ENCODE measurements at regions not wholly inside any gene's neighbourhood (a gene's known extent, or its start where the extent isn't known, plus 50 kb on each side); places are given as distances from the start of the nearest gene placed in this dataset.
"Not testable (repeated sequence)": the region's sequence is repeated elsewhere in the genome, so short reads cannot be mapped to it uniquely, and the experiment has no call there.

DNA sequence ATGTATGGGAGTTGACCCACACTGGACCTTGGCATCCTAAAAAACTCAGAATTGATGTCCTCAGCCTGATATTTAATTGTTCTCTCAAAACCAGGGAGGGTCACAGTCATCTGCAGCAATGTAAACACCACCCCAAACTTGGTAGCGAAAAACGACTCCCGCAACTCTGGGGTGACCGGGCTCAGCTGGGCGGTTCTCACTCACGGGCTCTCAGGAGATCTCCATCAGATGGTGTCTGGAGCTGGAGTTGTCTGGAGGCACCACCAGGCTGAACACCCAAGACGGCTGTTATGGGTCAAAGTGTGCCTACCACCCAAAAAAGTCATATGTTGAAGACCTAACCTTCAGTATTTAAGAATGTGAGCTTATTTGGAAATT is 50.9 kb upstream of the NXT1 start:
- no peaks in the 10 kb centered on the region for H3K27me3 ChIP-seq (ENCODE audit: control insufficient read depth in 1 of 2, insufficient read depth in 2 of 2, low read length in 2 of 2)
- H3K36me3 ChIP-seq (ENCODE audit: control insufficient read depth in 1 of 2, insufficient read depth in 2 of 2, low read length in 2 of 2): no peaks in the 10 kb centered on the region
- H3K27ac ChIP-seq (ENCODE audit: low read depth, low read length): no peak overlapping the region
- H3K4me3 ChIP-seq (ENCODE audit: low read depth in 1 of 2, low read length in 2 of 2): no peak overlapping the region
- H3K9ac ChIP-seq (ENCODE audit: low read depth in 1 of 2, low read length in 2 of 2): no peak overlapping the region
- peaks cover 4 to 6% of the 10 kb centered on the region in 2 donors for H3K4me1 ChIP-seq (ENCODE audit: control insufficient read depth in 1 of 2, insufficient read depth in 2 of 2, low read length in 2 of 2)
- no peaks in the 10 kb centered on the region for H3K9me3 ChIP-seq (ENCODE audit: control insufficient read depth in 1 of 2, low read length in 2 of 2)

DNA sequence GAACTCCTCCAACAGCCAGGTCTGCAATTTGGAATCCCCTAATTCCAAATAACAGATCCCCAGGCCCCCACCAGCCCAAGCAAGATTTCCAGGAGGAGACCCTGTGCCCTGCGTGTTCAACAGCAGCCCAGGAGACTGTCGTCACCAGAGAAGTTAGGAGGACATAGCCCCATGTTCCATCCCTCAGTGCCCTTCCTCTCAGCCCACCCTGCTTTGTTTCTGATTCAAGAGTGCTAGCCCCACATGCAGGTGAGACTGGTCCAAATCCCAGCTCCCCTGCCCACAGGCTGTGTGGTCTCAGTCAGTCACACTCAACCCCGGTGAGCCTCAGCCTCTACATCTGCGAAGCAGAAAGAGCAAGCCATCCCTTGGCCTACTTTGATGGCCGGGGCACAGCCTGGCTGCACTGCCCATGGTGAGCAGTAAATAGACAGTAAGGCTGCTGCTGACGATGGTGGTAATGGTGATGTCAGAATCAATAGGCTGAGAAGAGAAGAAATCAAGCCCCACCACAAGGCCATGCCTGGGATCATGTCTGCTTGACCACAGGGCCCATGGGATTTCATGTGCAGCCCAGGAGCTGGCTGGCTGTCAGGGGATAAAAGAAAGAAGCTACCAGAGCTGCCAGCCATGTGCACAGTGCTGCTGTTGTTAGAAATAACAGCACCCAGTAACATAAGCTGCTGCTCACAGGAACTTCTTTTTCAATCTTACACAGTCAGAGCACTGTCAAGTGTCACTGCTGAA is 51.5 kb upstream of the NXT1 start:
- H3K27ac ChIP-seq (ENCODE audit: low read depth, low read length): no peak overlapping the region
- no peak overlapping the region for H3K9ac ChIP-seq (ENCODE audit: low read depth in 1 of 2, low read length in 2 of 2)
- H3K4me1 ChIP-seq (ENCODE audit: control insufficient read depth in 1 of 2, insufficient read depth in 2 of 2, low read length in 2 of 2): peaks cover 4 to 6% of the 10 kb centered on the region in 2 donors
- H3K4me3 ChIP-seq (ENCODE audit: low read depth in 1 of 2, low read length in 2 of 2): no peak overlapping the region
- no peaks in the 10 kb centered on the region for H3K36me3 ChIP-seq (ENCODE audit: control insufficient read depth in 1 of 2, insufficient read depth in 2 of 2, low read length in 2 of 2)
- no peaks in the 10 kb centered on the region for H3K9me3 ChIP-seq (ENCODE audit: control insufficient read depth in 1 of 2, low read length in 2 of 2)
- H3K27me3 ChIP-seq (ENCODE audit: control insufficient read depth in 1 of 2, insufficient read depth in 2 of 2, low read length in 2 of 2): no peaks in the 10 kb centered on the region

DNA sequence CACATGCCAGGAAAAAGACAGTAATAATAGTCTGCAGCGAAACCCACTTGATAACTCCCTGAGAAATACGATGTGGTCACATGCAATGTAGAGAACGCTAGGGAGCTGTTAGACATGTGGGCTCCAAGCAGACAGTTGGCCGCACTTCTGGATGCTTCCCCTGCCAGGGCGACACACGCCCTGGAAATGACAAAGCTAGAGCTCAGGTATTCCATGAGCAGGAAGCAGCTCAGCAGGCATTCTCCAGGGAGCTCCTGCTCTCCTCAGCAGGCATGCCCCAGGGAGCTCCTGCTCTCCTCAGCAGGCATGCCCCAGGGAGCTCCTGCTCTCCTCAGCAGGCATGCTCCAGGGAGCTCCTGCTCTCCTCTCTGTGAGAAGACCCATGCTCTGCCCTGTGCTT is 52.4 kb upstream of the NXT1 start:
- Histone ChIP-seq H3K27ac (ENCODE audit: low read depth, low read length) (no peak overlapping the region), H3K36me3 (ENCODE audit: control insufficient read depth in 1 of 2, insufficient read depth in 2 of 2, low read length in 2 of 2) (no peaks in the 10 kb centered on the region), H3K27me3 (ENCODE audit: control insufficient read depth in 1 of 2, insufficient read depth in 2 of 2, low read length in 2 of 2) (no peaks in the 10 kb centered on the region), H3K4me3 (ENCODE audit: low read depth in 1 of 2, low read length in 2 of 2) (no peak overlapping the region), H3K9me3 (ENCODE audit: control insufficient read depth in 1 of 2, low read length in 2 of 2) (no peaks in the 10 kb centered on the region), H3K4me1 (ENCODE audit: control insufficient read depth in 1 of 2, insufficient read depth in 2 of 2, low read length in 2 of 2) (peaks cover 4 to 6% of the 10 kb centered on the region in 2 donors), H3K9ac (ENCODE audit: low read depth in 1 of 2, low read length in 2 of 2) (no peak overlapping the region)

DNA sequence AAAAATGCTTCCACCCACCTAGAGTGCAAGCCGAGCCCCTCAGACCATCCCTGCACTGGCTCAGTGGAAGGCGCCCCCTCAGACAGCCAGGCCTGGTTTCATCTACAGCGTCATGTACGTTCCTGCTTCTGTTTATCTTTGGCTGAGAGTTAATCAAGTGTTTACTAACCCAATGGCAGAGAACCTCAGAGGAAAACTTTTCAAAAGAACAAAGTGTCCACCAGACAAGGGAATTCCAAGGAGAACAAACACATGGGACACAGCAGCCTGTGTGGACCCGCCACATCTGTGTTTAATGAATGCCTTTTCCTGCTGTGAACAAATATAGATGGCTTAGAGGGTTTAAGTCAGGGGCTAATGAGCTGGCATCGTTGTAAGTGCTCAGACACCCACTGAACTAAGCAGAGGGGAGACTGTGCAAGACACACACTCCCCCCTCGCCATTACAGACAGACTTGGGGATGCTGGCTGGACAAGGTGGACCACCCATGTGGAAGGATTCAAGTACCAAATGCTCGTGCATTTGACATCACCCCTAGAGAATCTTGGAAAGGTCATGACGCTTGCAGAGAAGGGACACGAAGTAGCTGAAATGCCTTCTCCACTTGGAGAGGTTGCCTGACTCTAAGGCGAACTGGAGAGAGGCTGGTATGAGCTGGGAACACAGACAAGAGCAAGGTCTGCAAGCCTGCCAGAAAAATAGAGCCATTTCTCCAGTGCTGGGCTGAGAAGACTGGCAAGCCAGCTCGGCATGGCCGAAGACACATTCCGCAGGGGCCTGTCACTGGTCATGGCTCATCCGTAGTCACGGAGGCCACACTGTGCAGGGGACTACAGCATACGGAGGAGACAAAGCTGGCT is 53.5 kb upstream of the NXT1 start:
- Histone ChIP-seq H3K27ac (ENCODE audit: low read depth, low read length) (no peak overlapping the region), H3K9me3 (ENCODE audit: control insufficient read depth in 1 of 2, low read length in 2 of 2) (no peaks in the 10 kb centered on the region), H3K4me3 (ENCODE audit: low read depth in 1 of 2, low read length in 2 of 2) (no peak overlapping the region), H3K9ac (ENCODE audit: low read depth in 1 of 2, low read length in 2 of 2) (no peak overlapping the region), H3K36me3 (ENCODE audit: control insufficient read depth in 1 of 2, insufficient read depth in 2 of 2, low read length in 2 of 2) (no peaks in the 10 kb centered on the region), H3K4me1 (ENCODE audit: control insufficient read depth in 1 of 2, insufficient read depth in 2 of 2, low read length in 2 of 2) (peaks cover 4 to 6% of the 10 kb centered on the region in 2 donors), H3K27me3 (ENCODE audit: control insufficient read depth in 1 of 2, insufficient read depth in 2 of 2, low read length in 2 of 2) (no peaks in the 10 kb centered on the region)

DNA sequence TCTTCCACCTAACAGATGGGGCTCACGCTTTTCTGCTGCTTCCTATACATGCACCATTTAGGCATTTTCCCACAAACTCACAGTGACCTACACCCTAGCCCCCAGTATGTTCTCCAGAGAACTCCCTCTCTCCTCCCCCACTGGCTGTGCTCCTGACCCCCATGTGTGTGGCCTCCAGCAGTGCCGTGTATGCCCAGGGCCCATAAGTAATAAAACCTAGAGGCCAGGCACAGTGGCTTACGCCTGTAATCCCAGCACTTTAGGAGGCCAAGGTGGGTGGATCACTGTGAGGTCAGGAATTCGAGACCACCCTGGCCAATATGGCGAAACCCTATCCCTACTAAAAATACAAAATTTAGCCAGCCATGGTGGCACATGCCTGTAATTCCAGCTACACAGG is 54.7 kb upstream of the NXT1 start:
- no peaks in the 10 kb centered on the region for H3K9me3 ChIP-seq (ENCODE audit: control insufficient read depth in 1 of 2, low read length in 2 of 2)
- H3K4me3 ChIP-seq (ENCODE audit: low read depth in 1 of 2, low read length in 2 of 2): no peak overlapping the region
- H3K27me3 ChIP-seq (ENCODE audit: control insufficient read depth in 1 of 2, insufficient read depth in 2 of 2, low read length in 2 of 2): no peaks in the 10 kb centered on the region
- no peaks in the 10 kb centered on the region for H3K36me3 ChIP-seq (ENCODE audit: control insufficient read depth in 1 of 2, insufficient read depth in 2 of 2, low read length in 2 of 2)
- H3K9ac ChIP-seq (ENCODE audit: low read depth in 1 of 2, low read length in 2 of 2): no peak overlapping the region
- H3K4me1 ChIP-seq (ENCODE audit: control insufficient read depth in 1 of 2, insufficient read depth in 2 of 2, low read length in 2 of 2): peaks cover 4 to 6% of the 10 kb centered on the region in 2 donors
- no peak overlapping the region for H3K27ac ChIP-seq (ENCODE audit: low read depth, low read length)

DNA sequence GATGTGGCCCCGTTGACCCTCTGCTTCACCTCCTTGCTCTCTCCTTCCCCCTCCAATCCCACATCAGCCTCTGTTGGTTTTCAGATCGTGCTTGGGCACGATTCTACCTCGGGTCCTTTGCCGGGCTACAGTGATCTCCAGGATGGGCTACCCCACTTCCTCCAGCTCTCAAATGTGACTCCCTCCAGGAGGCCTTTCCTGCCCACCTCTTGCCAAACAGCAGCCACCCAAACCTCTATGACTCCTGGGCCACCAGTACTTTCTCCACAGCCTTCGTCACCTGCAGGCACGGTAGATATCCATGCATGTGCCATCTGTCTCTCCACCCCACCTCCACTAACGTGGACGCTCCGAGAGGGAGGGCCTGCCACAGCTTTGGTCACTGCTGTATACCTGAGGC is 55.9 kb upstream of the NXT1 start:
- Histone ChIP-seq H3K9ac (ENCODE audit: low read depth in 1 of 2, low read length in 2 of 2) (no peak overlapping the region), H3K9me3 (ENCODE audit: control insufficient read depth in 1 of 2, low read length in 2 of 2) (no peaks in the 10 kb centered on the region), H3K4me3 (ENCODE audit: low read depth in 1 of 2, low read length in 2 of 2) (no peak overlapping the region), H3K36me3 (ENCODE audit: control insufficient read depth in 1 of 2, insufficient read depth in 2 of 2, low read length in 2 of 2) (no peaks in the 10 kb centered on the region), H3K27ac (ENCODE audit: low read depth, low read length) (no peak overlapping the region), H3K27me3 (ENCODE audit: control insufficient read depth in 1 of 2, insufficient read depth in 2 of 2, low read length in 2 of 2) (no peaks in the 10 kb centered on the region), H3K4me1 (ENCODE audit: control insufficient read depth in 1 of 2, insufficient read depth in 2 of 2, low read length in 2 of 2) (peaks cover 6 to 9% of the 10 kb centered on the region in 2 donors)

DNA sequence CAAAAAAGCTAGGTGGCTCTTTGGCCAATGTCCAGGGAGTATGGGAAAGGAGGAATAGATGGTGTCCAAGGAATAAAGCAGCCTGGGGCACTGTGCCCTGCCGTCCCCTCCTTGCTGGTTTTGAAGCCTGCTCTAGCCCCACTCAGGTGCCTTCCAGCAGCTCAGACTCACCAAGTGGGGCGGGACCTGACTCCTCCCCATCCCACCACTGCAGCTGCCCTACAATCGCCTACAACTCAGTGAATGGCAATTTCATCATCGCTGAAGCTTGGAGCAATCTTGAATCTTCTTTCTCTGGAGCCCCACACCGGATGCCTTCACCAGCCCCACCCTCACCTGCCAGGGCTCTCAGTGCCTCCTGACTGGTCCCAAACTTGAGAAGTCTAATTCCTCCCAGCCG is 56.4 kb upstream of the NXT1 start:
- H3K4me3 ChIP-seq (ENCODE audit: low read depth in 1 of 2, low read length in 2 of 2): no peak overlapping the region
- H3K9ac ChIP-seq (ENCODE audit: low read depth in 1 of 2, low read length in 2 of 2): no peak overlapping the region
- H3K27me3 ChIP-seq (ENCODE audit: control insufficient read depth in 1 of 2, insufficient read depth in 2 of 2, low read length in 2 of 2): no peaks in the 10 kb centered on the region
- no peaks in the 10 kb centered on the region for H3K9me3 ChIP-seq (ENCODE audit: control insufficient read depth in 1 of 2, low read length in 2 of 2)
- H3K4me1 ChIP-seq (ENCODE audit: control insufficient read depth in 1 of 2, insufficient read depth in 2 of 2, low read length in 2 of 2): peaks cover 6 to 9% of the 10 kb centered on the region in 2 donors
- H3K36me3 ChIP-seq (ENCODE audit: control insufficient read depth in 1 of 2, insufficient read depth in 2 of 2, low read length in 2 of 2): no peaks in the 10 kb centered on the region
- no peak overlapping the region for H3K27ac ChIP-seq (ENCODE audit: low read depth, low read length)

DNA sequence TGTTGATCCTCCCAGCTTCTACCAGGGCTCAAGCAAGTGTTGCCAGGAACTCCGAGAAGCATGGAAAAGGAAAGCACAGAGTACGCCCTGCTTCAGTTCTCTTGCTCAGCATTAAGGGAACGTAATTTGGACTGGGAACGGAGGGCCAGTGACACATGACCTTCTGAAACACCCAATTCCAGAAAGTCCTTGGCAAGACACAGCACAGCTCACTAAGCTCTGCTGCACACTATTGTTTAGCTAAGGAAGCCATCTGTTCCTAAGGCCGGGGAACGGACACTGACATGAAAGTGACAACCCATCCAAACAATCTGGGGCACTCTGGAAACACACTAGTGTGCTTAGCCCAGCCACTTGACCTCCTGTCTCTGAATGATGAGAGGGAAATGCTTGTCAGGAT is 56.9 kb upstream of the NXT1 start:
- H3K27me3 ChIP-seq (ENCODE audit: control insufficient read depth in 1 of 2, insufficient read depth in 2 of 2, low read length in 2 of 2): no peaks in the 10 kb centered on the region
- no peak overlapping the region for H3K9ac ChIP-seq (ENCODE audit: low read depth in 1 of 2, low read length in 2 of 2)
- H3K27ac ChIP-seq (ENCODE audit: low read depth, low read length): no peak overlapping the region
- peaks cover 6 to 9% of the 10 kb centered on the region in 2 donors for H3K4me1 ChIP-seq (ENCODE audit: control insufficient read depth in 1 of 2, insufficient read depth in 2 of 2, low read length in 2 of 2)
- H3K4me3 ChIP-seq (ENCODE audit: low read depth in 1 of 2, low read length in 2 of 2): no peak overlapping the region
- no peaks in the 10 kb centered on the region for H3K9me3 ChIP-seq (ENCODE audit: control insufficient read depth in 1 of 2, low read length in 2 of 2)
- H3K36me3 ChIP-seq (ENCODE audit: control insufficient read depth in 1 of 2, insufficient read depth in 2 of 2, low read length in 2 of 2): no peaks in the 10 kb centered on the region

DNA sequence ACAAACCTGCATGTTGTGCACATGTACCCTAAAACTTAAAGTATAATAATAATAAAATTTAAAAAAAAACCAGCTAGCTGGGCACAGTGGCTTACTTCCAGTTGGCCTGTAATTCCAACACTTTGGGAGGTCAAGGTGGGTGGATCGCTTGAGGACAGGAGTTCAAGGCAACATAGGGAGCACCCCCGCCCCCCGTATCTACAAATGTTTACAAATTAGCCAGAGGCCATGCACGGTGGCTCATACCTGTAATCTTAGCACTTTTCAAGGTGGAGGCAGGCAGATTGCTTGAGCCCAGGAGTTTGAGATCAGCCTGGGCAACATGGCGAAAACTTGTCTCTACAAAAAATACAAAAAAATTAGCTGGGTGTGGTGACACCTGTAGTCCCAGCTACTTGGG is 58.3 kb upstream of the NXT1 start:
- not testable (repeated sequence) for H3K9ac ChIP-seq (ENCODE audit: low read depth in 1 of 2, low read length in 2 of 2); H3K27ac ChIP-seq (ENCODE audit: low read depth, low read length); H3K9me3 ChIP-seq (ENCODE audit: control insufficient read depth in 1 of 2, low read length in 2 of 2); H3K36me3 ChIP-seq (ENCODE audit: control insufficient read depth in 1 of 2, insufficient read depth in 2 of 2, low read length in 2 of 2); H3K27me3 ChIP-seq (ENCODE audit: control insufficient read depth in 1 of 2, insufficient read depth in 2 of 2, low read length in 2 of 2); H3K4me1 ChIP-seq (ENCODE audit: control insufficient read depth in 1 of 2, insufficient read depth in 2 of 2, low read length in 2 of 2); H3K4me3 ChIP-seq (ENCODE audit: low read depth in 1 of 2, low read length in 2 of 2)

DNA sequence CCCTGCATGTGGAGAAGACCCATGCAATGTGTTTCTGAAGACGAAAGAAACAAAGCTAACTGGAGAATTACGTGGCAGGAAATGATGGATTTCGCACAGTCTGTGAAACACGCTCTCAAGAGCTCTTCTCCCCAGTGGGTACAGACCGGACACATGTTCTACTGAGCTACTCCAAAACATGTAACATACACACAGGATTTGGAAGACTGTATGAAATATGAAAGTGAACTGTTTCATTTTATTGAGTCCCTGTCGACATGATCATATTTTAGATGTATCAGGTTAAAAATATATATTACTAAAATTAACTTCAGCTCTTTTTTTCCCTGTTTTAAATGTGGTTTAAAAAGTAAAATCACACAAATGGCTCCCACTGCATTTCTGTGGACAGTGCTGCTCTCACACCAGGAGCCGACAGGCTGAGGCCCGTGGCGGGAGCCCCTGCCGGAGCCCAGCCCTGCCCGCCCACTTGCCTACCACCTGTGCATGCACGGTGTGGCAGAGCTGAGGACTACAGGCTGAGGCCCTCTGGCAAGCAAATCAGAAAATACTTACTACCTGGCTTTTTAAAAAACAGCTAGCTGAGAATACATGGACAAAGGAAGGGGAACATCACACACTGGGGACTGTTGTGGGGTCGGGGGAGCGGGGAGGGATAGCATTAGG is 58.9 kb upstream of the NXT1 start:
- H3K36me3 ChIP-seq (ENCODE audit: control insufficient read depth in 1 of 2, insufficient read depth in 2 of 2, low read length in 2 of 2): no peaks in the 10 kb centered on the region
- no peak overlapping the region for H3K9ac ChIP-seq (ENCODE audit: low read depth in 1 of 2, low read length in 2 of 2)
- H3K4me3 ChIP-seq (ENCODE audit: low read depth in 1 of 2, low read length in 2 of 2): no peak overlapping the region
- peaks cover 0 to 9% of the 10 kb centered on the region in 2 donors for H3K4me1 ChIP-seq (ENCODE audit: control insufficient read depth in 1 of 2, insufficient read depth in 2 of 2, low read length in 2 of 2)
- H3K27ac ChIP-seq (ENCODE audit: low read depth, low read length): no peak overlapping the region
- no peaks in the 10 kb centered on the region for H3K27me3 ChIP-seq (ENCODE audit: control insufficient read depth in 1 of 2, insufficient read depth in 2 of 2, low read length in 2 of 2)
- no peaks in the 10 kb centered on the region for H3K9me3 ChIP-seq (ENCODE audit: control insufficient read depth in 1 of 2, low read length in 2 of 2)

Measured in duodenal mucosa (tissue), 2 donors.